Nephron (organoid): ENCODE measurements at regions not wholly inside any gene's neighbourhood (a gene's known extent, or its start where the extent isn't known, plus 50 kb on each side); places are given as distances from the start of the nearest gene placed in this dataset.

Source experiments
- H3K27ac Mint-ChIP-seq, 3 experiments: 2 replicates each; pipeline ENCODE4 v1.8.0; 2020; ENCODE audit warnings: mixed read lengths in 3 of 3, mild to moderate bottlenecking in 2 of 3, moderate library complexity in 1 of 3
- H3K27me3 Mint-ChIP-seq: 2 replicates; pipeline ENCODE4 v1.8.0; 2021; ENCODE audit warnings: low read depth, mild to moderate bottlenecking, moderate library complexity, mixed read lengths
- H3K36me3 Mint-ChIP-seq: 2 replicates; pipeline ENCODE4 v1.8.0; 2020; ENCODE audit warnings: low read depth, mixed read lengths
- H3K4me1 Mint-ChIP-seq: 2 replicates; pipeline ENCODE4 v1.8.0; 2020; ENCODE audit warnings: mixed read lengths
- H3K4me3 Mint-ChIP-seq, 3 experiments: 2 replicates each; pipeline ENCODE4 v1.8.0; 2020; ENCODE audit warnings: mild to moderate bottlenecking in 3 of 3, mixed read lengths in 3 of 3, moderate library complexity in 2 of 3
- H3K9me3 Mint-ChIP-seq: 2 replicates; pipeline ENCODE4 v1.8.0; 2020; ENCODE audit warnings: mixed read lengths
- TF ChIP-seq, protein P1 (sequence below), 3 experiments: fragments of 200-600 bp; sonication (generic); IDR thresholded peaks; one replicate each; pipeline ENCODE4 v1.5.0; 2021; ENCODE audit warnings: antibody characterized with exemption in 3 of 3; ENCODE audit not compliant: unreplicated experiment in 3 of 3

DNA sequence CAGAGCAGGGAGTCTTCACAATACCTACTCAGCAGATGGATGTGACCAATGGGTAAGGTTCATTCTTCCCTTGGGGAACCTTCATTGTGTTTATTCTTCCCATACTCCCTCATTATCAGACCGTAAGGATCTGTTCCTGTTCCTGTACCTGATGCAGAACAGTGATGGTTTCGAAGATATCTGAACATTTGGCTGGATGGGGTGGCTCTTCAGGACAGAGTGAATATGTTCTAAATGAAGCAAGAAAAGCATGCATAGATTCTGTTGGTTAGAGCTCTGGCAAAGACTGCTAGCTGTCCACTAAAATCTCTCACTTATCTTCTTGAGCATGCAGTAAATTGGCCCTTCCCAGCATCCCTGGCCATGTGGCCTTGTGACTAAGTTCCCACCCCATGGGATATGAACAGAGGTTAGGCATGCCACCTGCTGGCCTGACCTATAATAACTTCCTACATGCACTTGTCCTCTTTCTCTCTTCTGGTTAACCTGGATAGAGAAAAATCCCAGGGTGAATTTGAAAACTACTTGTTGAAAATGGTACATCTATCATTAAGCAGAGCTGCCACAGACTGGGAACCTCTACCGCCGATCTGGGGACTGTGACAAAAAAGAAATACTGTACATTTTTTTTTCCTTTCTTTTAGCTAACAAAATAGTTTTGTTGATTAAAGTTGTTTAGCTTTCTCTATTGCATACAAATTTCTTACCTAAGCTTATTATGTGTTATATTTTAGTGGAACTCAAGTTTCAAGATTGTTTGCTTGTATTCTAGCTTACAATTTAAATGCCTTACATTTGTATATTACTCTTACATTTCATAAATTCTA is 60.0 kb upstream of the BANK1 start:
- Mint-ChIP-seq H3K4me3 (no peak overlapping the region), H3K36me3 (no peaks in the 10 kb centered on the region), H3K27me3 (no peaks in the 10 kb centered on the region), H3K9me3 (no peaks in the 10 kb centered on the region), H3K4me1 (no peaks in the 10 kb centered on the region), H3K27ac (no peak overlapping the region)
- TF ChIP-seq, protein P1, sequence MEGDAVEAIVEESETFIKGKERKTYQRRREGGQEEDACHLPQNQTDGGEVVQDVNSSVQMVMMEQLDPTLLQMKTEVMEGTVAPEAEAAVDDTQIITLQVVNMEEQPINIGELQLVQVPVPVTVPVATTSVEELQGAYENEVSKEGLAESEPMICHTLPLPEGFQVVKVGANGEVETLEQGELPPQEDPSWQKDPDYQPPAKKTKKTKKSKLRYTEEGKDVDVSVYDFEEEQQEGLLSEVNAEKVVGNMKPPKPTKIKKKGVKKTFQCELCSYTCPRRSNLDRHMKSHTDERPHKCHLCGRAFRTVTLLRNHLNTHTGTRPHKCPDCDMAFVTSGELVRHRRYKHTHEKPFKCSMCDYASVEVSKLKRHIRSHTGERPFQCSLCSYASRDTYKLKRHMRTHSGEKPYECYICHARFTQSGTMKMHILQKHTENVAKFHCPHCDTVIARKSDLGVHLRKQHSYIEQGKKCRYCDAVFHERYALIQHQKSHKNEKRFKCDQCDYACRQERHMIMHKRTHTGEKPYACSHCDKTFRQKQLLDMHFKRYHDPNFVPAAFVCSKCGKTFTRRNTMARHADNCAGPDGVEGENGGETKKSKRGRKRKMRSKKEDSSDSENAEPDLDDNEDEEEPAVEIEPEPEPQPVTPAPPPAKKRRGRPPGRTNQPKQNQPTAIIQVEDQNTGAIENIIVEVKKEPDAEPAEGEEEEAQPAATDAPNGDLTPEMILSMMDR (IDR thresholded peaks at IDR 0.05; ENCODE audit: unreplicated experiment in 3 of 3) = peak; percentile 45 to 69 (median 53)

DNA sequence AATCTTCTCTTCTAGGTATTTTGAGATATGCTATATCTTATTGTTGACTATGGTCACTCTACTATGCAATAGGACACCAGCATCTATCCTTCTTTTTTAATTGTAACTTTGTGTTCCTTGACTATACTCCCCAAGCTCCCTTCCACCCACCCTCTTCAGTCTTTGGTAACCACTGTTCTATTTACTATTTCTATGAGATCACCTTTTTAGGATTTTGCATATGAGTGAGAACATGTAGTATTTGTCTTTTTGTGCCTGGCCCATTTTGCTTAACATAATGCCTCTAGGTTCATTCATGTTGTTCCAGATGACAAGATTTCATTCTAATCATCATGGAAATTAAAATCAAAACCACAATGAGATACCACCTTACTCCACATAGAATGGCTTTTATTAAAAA is 63.3 kb upstream of the BANK1 start:
- no peak overlapping the region for H3K27ac Mint-ChIP-seq
- no peaks in the 10 kb centered on the region for H3K27me3 Mint-ChIP-seq
- TF ChIP-seq, protein P1 (IDR thresholded peaks at IDR 0.05; ENCODE audit: unreplicated experiment in 3 of 3) = no peak
- no peaks in the 10 kb centered on the region for H3K36me3 Mint-ChIP-seq
- H3K9me3 Mint-ChIP-seq = no peaks in the 10 kb centered on the region
- H3K4me1 Mint-ChIP-seq = no peaks in the 10 kb centered on the region
- no peak overlapping the region for H3K4me3 Mint-ChIP-seq

DNA sequence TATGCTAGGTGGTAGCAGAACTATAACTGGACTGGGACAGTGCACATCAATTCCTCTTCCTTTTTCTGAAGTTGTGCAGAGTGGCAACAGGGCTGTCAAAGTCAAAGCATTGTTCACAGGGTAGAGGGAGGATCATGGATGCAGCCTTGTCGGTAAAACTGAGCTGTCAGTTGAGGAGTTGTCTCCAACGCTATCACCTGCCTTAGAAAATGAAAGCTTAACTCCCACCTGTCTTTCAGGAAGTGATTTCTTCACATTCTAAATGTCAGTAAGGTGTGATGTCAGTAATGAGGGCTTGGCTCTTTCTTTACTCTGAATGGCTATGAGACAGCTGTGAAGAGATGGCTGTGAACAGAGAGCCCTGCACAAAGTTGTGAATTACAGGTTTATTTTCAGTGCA is 66.4 kb upstream of the BANK1 start:
- Mint-ChIP-seq H3K36me3 (no peaks in the 10 kb centered on the region), H3K9me3 (no peaks in the 10 kb centered on the region), H3K4me1 (no peaks in the 10 kb centered on the region), H3K4me3 (no peak overlapping the region), H3K27ac (no peak overlapping the region), H3K27me3 (no peaks in the 10 kb centered on the region)
- TF ChIP-seq, protein P1 (IDR thresholded peaks at IDR 0.05; ENCODE audit: unreplicated experiment in 3 of 3) = no peak

DNA sequence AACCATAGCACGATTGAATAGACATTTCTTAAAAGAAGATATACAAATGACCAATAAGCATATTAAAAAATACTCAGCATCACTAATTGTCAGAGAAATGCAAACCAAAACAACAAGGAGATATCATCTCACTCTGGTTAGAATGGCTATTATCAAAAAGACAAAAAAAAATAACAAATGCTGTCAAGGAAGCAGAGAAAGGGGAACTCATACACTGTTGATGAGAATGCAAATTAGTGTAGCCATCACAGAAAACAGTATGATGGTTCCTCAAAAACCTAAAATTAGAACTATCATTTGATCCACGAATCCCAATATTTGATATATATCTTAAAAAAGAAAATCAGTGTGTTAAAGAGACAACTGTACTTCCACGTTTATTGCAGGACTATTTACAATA is 71.7 kb upstream of the BANK1 start:
- H3K27ac Mint-ChIP-seq = no peak overlapping the region
- no peaks in the 10 kb centered on the region for H3K4me1 Mint-ChIP-seq
- no peak overlapping the region for H3K4me3 Mint-ChIP-seq
- H3K27me3 Mint-ChIP-seq = no peaks in the 10 kb centered on the region
- H3K9me3 Mint-ChIP-seq = peaks cover 31% of the 10 kb centered on the region
- TF ChIP-seq, protein P1 (IDR thresholded peaks at IDR 0.05; ENCODE audit: unreplicated experiment in 3 of 3) = no peak
- H3K36me3 Mint-ChIP-seq = no peaks in the 10 kb centered on the region

DNA sequence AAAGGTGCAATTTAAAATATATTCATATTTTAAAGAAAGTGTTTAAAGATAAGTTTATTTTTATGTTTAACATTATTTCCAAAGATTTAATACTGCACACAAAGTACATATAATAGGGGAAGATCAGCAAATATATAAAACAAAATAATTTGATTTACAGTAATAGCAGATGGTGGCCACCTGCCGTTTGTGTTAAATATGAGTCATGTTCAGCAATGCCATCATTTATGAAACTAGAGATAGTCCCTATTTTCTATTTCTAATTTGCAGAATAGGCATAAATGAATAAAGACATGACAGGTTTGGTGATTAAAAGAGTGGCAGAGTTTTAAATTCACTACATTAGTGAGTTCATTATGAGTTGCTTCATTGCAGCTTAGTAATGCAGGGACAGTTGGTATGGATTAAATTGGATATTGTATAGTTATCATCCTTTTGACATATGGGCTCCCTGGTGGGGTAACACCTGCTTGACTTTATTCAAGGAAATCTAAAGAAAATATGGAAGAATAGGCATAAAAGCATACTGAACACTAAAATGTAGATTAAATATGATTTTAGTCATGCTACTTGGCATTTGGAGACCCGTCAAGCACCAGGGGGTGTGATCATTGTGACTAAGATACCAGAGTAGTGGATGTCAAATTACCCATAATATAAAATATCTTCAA is 78.8 kb upstream of the BANK1 start:
- Mint-ChIP-seq H3K27me3 (no peaks in the 10 kb centered on the region), H3K27ac (peak overlapping the region in 1 of 3 experiments; percentile 35)
- TF ChIP-seq, protein P1 (IDR thresholded peaks at IDR 0.05; ENCODE audit: unreplicated experiment in 3 of 3) = no peak

More for the DNA sequence above, 78.8 kb upstream of the BANK1 start:
- Mint-ChIP-seq H3K36me3 (no peaks in the 10 kb centered on the region), H3K4me3 (no peak overlapping the region), H3K9me3 (peaks cover 15% of the 10 kb centered on the region), H3K4me1 (peaks cover 19% of the 10 kb centered on the region)
